Lower lobe of right lung (tissue), 2 donors: ENCODE measurements at regions not wholly inside any gene's neighbourhood (a gene's known extent, or its start where the extent isn't known, plus 50 kb on each side); places are given as distances from the start of the nearest gene placed in this dataset.

ENCODE experiments used
- ATAC-seq, 2 donors: fragments of 200-7000 bp; cut with Tn5 transposase; one replicate each; pipeline ENCODE4 v1.9.1; 2020 to 2022; ENCODE audit warnings: mild to moderate bottlenecking in 2 of 2, moderate library complexity in 2 of 2
- DNase-seq: peaks from one replicate; pipeline ENCODE4 v3.0.0-alpha.2; 2020
- H3K27ac ChIP-seq: fragments of 200-600 bp; one replicate; pipeline ENCODE4 v1.8.0; 2022
- H3K27me3 ChIP-seq: fragments of 200-600 bp; one replicate; pipeline ENCODE4 v1.8.0; 2022; ENCODE audit warnings: low read depth
- H3K36me3 ChIP-seq: fragments of 200-600 bp; one replicate; pipeline ENCODE4 v1.8.0; 2022; ENCODE audit warnings: mild to moderate bottlenecking
- H3K4me1 ChIP-seq: fragments of 200-600 bp; one replicate; pipeline ENCODE4 v1.8.0; 2022
- H3K4me3 ChIP-seq: fragments of 200-600 bp; one replicate; pipeline ENCODE4 v1.8.0; 2022; ENCODE audit warnings: mild to moderate bottlenecking
- H3K9me3 ChIP-seq: fragments of 200-600 bp; one replicate; pipeline ENCODE4 v1.8.0; 2022
- CTCF ChIP-seq: fragments of 200-600 bp; IDR thresholded peaks from one replicate; pipeline ENCODE4 v1.8.0; 2022; ENCODE audit warnings: antibody characterized with exemption, mild to moderate bottlenecking
- intact Hi-C: fragments of 100-400 bp; cut with DNase I; formaldehyde crosslinking; loops from one replicate; pipeline ENCODE4 v1.11.0; 2022
- donor health status: DM: no; HTN: yes; CAD: no; lungs with severe emphysema.

GRCh38 chr3:14318646-14319045, 83.8 kb upstream of the SLC6A6 start:
- H3K27ac ChIP-seq: no peak overlapping the region
- no peaks in the 10 kb centered on the region for H3K27me3 ChIP-seq
- no peak for ATAC-seq
- H3K4me3 ChIP-seq: no peak overlapping the region
- TF ChIP-seq CTCF: no peak
- H3K4me1 ChIP-seq: peaks cover 9% of the 10 kb centered on the region
- DNase-seq: no peak
- no peaks in the 10 kb centered on the region for H3K36me3 ChIP-seq
- intact Hi-C loops: no loop called here
- no peaks in the 10 kb centered on the region for H3K9me3 ChIP-seq

- intact Hi-C loops: no loop called here
Observed at GRCh38 chr3:14319654-14320182, 82.7 kb upstream of the SLC6A6 start.

GRCh38 chr3:14320219-14320618, 82.2 kb upstream of the SLC6A6 start:
- intact Hi-C loops: no loop called here
- TF ChIP-seq CTCF: no peak
- no peak for DNase-seq
- no peaks in the 10 kb centered on the region for H3K27me3 ChIP-seq
- peaks cover 9% of the 10 kb centered on the region for H3K4me1 ChIP-seq
- no peaks in the 10 kb centered on the region for H3K36me3 ChIP-seq
- no peak for ATAC-seq
- no peaks in the 10 kb centered on the region for H3K9me3 ChIP-seq
- H3K4me3 ChIP-seq: no peak overlapping the region
- no peak overlapping the region for H3K27ac ChIP-seq

More at GRCh38 chr3:14319654-14320182, 82.7 kb upstream of the SLC6A6 start:
- Histone ChIP-seq H3K4me3 (no peak overlapping the region), H3K36me3 (no peaks in the 10 kb centered on the region), H3K27me3 (no peaks in the 10 kb centered on the region), H3K9me3 (no peaks in the 10 kb centered on the region), H3K4me1 (peaks cover 9% of the 10 kb centered on the region), H3K27ac (no peak overlapping the region)
- no peak for DNase-seq
- no peak for TF ChIP-seq CTCF
- peak; percentile 78 to 80 for ATAC-seq

GRCh38 chr3:14322001-14322400, 80.4 kb upstream of the SLC6A6 start:
- no peak overlapping the region for H3K4me3 ChIP-seq
- ATAC-seq (no peak), DNase-seq (no peak)
- no peaks in the 10 kb centered on the region for H3K27me3 ChIP-seq
- TF ChIP-seq CTCF: no peak
- intact Hi-C loops: no loop called here
- H3K27ac ChIP-seq: no peak overlapping the region
- H3K4me1 ChIP-seq: peaks cover 9% of the 10 kb centered on the region
- no peaks in the 10 kb centered on the region for H3K9me3 ChIP-seq
- no peaks in the 10 kb centered on the region for H3K36me3 ChIP-seq

GRCh38 chr3:14322667-14323295, 79.6 kb upstream of the SLC6A6 start:
- no peak for TF ChIP-seq CTCF
- H3K27ac ChIP-seq: no peak overlapping the region
- no peaks in the 10 kb centered on the region for H3K36me3 ChIP-seq
- H3K9me3 ChIP-seq: no peaks in the 10 kb centered on the region
- peaks cover 9% of the 10 kb centered on the region for H3K4me1 ChIP-seq
- DNase-seq: no peak
- no peak for ATAC-seq
- no peak overlapping the region for H3K4me3 ChIP-seq
- no peaks in the 10 kb centered on the region for H3K27me3 ChIP-seq
- intact Hi-C loops: no loop called here
